ENCODE measurements at regions not wholly inside any gene's neighbourhood (a gene's known extent, or its start where the extent isn't known, plus 50 kb on each side); places are given as distances from the start of the nearest gene placed in this dataset.
A peak's percentile ranks its signal among the peaks of the same experiment; 100 is the strongest.

DNA sequence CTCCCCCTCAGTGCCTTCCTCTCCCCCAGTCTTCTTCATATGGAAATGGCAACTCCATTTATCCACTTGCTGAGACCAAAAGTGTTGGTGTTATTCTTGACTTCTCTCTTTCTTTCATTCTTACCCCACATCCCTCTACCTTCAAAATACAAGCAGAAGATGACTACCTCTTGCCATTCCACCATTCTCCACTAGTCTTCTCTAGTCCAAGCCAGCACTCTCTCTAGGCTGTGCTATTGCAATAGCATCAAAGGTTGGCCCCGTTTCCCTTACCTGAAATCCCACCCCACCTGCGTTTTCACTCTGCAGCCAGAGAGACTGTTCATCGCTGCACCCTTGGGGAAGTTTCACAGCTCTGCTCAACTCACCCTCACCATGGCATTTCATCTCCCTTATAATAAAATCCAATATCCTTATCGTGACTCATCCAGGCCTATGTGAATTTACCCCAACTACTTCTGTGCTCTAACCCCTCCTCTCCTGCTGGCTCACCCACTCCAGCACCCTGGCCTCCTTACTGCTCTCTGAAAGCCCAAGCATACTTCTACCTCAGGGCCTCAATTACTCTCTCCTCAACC, 109.1 kb downstream of the LSM5 start:
- no peak overlapping the region for H3K27ac ChIP-seq
- peaks cover 5% of the 10 kb centered on the region for H3K27me3 ChIP-seq
- no peak overlapping the region for H3K4me3 ChIP-seq
- H3K36me3 ChIP-seq: no peaks in the 10 kb centered on the region
- no peaks in the 10 kb centered on the region for H3K9me3 ChIP-seq (replicated peaks)
- no peaks in the 10 kb centered on the region for H3K4me1 ChIP-seq
- no peak for DNase-seq

DNA sequence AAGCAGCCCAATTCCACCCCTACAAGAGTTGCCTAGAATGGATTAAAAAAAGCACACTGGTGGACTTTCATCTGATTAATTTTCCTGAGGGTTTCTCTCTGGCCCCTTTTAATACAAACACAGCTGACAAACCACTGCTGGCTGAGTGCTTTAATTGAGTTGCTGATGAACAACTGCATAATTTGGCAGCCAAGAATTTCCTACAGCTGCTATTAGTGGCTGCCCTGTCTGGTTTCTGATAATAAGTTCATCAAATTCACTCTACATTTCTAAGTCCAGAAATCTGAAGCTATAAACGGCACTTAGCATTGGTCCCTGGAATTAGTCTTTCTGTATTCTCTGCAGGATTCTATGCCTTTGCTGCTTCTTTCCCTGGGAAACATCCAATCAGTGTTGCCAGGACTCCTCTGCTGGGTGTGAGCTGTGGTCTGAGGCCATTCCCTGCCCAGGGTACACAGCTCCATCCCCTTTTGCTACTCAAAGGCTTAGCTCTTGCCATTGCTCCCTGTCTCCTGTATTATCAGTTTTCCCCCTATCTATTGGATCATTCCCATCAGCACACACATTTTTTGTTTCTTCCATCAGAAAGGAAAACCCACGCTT, 110.6 kb downstream of the LSM5 start:
- no peaks in the 10 kb centered on the region for H3K4me1 ChIP-seq
- no peaks in the 10 kb centered on the region for H3K9me3 ChIP-seq (replicated peaks)
- H3K27me3 ChIP-seq: peaks cover 5% of the 10 kb centered on the region
- no peak for DNase-seq
- H3K27ac ChIP-seq: no peak overlapping the region
- H3K36me3 ChIP-seq: no peaks in the 10 kb centered on the region
- no peak overlapping the region for H3K4me3 ChIP-seq

DNA sequence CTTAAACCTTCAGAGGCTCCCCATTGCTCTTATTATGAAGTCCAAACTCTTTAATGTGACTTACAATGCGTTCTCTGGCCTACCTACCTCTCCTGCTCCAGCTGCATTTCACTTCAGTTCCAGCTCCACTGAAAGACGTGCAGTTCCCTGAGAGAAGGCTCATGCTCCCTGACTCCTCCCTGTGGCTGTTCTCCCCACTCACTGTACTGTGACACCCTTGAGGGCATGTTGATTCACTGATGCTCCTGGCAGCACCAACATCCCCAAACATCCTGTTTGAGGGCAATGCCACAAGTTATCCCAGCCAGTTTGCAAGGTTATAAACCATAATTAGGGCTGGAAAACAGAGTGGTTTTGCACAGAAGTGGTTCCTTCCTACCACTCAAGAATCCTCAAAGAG, 111.2 kb downstream of the LSM5 start:
- Histone ChIP-seq H3K4me1 (no peaks in the 10 kb centered on the region), H3K4me3 (no peak overlapping the region)
- no peak for DNase-seq

DNA sequence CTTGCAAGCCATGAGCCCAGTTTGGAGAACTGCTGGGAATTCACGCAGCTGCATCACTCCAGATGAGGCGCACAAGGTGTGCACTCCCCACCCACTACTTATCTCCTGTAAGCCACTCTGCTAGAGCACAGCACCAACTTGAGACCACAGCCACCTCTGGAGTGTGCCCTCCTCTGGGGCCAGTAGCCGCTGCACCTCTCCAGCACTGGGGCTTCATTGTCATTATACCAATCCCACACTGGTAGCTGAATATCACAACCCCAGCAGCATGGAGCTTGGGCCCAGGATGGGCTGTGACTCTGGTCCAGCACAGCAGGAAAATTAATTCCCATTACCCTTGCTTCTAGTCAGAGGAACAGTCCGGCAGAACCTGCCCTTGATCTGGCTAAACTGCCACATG, 125.6 kb downstream of the LSM5 start:
- peaks cover 7% of the 10 kb centered on the region; the same call in 1 of the 2 replicates for H3K27me3 ChIP-seq
- H3K9me3 ChIP-seq (replicated peaks): no peaks in the 10 kb centered on the region

More for the DNA sequence above, 111.2 kb downstream of the LSM5 start:
- no peaks in the 10 kb centered on the region for H3K36me3 ChIP-seq
- no peaks in the 10 kb centered on the region for H3K9me3 ChIP-seq (replicated peaks)
- peaks cover 5% of the 10 kb centered on the region for H3K27me3 ChIP-seq
- no peak overlapping the region for H3K27ac ChIP-seq

DNA sequence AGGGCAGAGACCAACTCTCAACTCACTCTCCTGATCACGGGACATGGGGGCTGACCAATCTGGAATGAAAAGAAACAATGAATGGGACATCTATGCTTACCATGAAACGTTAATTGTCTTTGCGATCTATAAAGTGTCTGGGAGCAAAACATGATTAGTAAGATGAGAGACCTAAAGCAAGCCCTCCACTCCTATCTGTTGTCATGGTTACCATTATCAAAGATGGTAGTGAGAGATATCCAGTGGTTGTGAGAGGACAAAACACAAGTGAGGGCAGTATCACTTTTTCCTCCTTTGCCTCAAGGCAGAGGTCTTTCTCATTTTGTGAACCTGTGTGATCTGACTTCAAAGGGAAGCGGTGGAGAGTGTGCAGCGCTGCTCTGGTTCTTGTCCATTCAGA, 130.1 kb downstream of the LSM5 start:
- Histone ChIP-seq H3K36me3 (no peaks in the 10 kb centered on the region), H3K27me3 (peaks cover 28% of the 10 kb centered on the region; the same call in 1 of the 2 replicates), H3K27ac (no peak overlapping the region), H3K4me1 (no peaks in the 10 kb centered on the region), H3K4me3 (no peak overlapping the region), H3K9me3 (replicated peaks) (no peaks in the 10 kb centered on the region)
- DNase-seq: no peak

More for the DNA sequence above, 125.6 kb downstream of the LSM5 start:
- Histone ChIP-seq H3K36me3 (no peaks in the 10 kb centered on the region), H3K4me1 (no peaks in the 10 kb centered on the region), H3K4me3 (no peak overlapping the region), H3K27ac (no peak overlapping the region)
- DNase-seq: no peak

DNA sequence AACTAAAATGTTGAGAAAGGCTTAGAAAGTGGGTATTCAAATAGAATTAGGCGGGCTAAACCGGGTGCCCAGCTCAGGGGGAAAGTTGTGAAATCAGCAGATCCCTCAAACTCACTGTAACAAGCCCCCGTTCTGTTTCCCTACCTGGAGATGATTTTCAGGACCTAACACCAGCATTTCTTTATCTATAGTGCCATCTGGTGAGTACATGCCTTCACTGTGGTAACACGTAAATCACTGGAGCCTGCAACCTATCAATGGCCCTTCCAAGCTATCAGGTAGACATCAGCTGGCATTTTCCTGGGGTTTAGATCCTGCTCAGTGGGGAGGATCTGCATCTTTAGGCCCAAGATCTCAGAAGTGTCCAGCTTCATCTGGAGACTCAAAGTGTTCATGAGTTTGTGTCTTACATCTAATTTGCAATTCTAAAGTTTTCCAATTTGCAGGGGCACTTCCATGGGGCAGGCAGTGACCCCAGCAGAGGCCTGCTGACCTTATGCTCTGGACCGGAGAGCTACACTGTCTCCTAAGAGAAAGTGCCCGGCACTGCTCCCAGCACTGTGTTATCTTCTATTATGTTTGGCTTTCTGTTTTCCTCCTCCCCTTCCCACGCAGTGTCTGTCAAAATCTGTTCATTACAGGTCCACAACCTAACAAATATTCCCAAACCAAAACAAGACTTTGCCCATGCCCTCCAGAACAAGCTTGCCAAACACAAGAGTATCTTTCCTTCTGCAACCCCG, 132.5 kb downstream of the LSM5 start:
- Histone ChIP-seq H3K4me3 (no peak overlapping the region), H3K27ac (no peak overlapping the region), H3K9me3 (replicated peaks) (no peaks in the 10 kb centered on the region), H3K36me3 (no peaks in the 10 kb centered on the region), H3K27me3 (peaks cover 21% of the 10 kb centered on the region; the same call in 1 of the 2 replicates), H3K4me1 (no peaks in the 10 kb centered on the region)
- DNase-seq: peak in 1 of 2 experiments; percentile 9

DNA sequence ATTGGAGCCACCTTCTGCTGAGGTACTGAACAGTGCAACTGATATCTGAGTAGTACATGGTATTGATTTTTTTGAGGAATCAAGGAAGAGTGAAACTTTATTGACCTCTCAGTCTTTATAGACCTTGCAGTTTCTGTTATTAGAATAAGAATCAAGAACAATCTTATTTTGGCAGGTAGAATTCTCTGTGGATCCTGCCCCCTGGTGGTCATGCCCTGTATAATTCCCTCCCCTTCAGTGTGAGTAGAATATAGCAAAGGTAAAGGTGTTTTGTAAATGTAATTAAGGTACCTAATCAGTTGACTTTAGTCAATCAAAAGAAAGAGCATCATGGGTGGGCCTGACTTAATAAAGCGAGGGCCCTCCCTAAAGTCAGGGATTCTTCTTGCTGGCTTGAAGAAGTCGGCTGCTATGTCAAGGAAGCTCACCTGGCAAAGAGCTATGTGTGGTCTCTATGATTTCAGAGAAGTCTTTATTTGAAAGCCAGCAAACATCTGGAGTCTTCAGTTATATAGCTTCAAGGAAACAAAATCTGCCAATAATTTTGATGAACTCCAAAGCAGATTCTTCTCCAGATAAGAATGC, 142.8 kb downstream of the LSM5 start:
- DNase-seq: peak in 1 of 2 experiments; percentile 44

DNA sequence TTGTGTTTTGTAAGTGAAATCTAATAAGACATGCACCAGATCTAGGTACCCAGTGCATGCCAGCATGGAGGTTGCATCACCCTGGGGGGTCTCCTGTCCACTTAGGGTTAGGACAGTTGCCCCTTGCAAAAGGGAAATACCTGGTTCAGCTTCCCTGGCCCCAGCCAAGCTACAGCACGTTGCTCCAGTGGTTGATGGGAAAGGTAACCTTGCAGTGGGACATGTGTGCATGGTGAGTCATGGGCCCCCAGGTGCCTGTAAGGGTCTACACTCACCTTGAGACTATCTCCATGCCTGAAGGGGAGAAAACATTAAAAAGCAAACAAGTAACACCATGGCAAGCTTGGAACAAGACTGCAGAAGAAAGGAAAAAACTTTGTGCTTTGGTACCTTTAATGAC, 143.9 kb downstream of the LSM5 start:
- Histone ChIP-seq H3K9me3 (replicated peaks) (no peaks in the 10 kb centered on the region), H3K4me3 (no peak overlapping the region), H3K27ac (no peak overlapping the region), H3K36me3 (no peaks in the 10 kb centered on the region), H3K27me3 (no peaks in the 10 kb centered on the region), H3K4me1 (no peaks in the 10 kb centered on the region)
- DNase-seq: no peak

More for the DNA sequence above, 142.8 kb downstream of the LSM5 start:
- no peaks in the 10 kb centered on the region for H3K36me3 ChIP-seq
- H3K27me3 ChIP-seq: no peaks in the 10 kb centered on the region
- no peaks in the 10 kb centered on the region for H3K9me3 ChIP-seq (replicated peaks)
- no peaks in the 10 kb centered on the region for H3K4me1 ChIP-seq
- no peak overlapping the region for H3K4me3 ChIP-seq
- no peak overlapping the region for H3K27ac ChIP-seq

DNA sequence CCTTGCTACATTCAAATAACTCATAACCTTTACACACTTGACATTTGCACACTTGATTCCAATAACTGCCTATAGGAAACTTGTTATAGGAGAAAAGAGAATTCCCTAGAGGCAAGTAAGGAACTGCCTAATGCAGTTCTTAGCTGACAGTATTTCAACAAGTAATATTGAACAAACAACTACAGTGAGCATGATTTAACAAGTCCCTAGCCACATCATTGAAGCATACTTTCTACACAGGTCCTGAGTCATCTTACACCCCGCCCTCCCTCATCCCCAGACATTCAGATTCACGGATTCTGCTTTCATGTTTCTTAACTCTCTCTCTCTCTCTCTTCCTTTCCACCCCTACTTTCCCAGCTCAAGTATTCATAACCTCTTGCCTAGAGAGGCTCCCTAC, 153.5 kb downstream of the LSM5 start:
- Histone ChIP-seq H3K36me3 (no peaks in the 10 kb centered on the region), H3K9me3 (replicated peaks) (no peaks in the 10 kb centered on the region), H3K27me3 (no peaks in the 10 kb centered on the region; the same call in 1 of the 2 replicates), H3K4me3 (no peak overlapping the region), H3K4me1 (no peaks in the 10 kb centered on the region), H3K27ac (no peak overlapping the region)
- no peak for DNase-seq

DNA sequence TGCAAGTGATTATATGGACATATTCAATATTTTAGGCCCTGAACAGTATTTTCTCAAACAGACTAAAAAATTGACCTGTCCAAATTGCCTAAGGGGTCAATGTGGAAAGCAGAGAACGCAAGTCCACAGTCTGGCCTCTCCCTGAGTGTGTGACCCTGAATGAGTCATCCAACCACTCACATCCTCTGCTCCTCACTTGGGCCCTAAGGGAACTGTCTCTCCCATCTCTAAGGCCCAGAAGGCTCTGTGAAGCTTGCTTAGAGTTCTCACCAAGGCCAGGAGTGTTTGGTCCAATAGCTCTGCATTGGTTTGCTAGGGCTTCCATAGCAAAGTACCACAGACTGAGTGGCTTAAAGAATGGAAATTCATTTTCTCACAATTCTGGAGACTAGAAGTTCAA, 155.1 kb downstream of the LSM5 start:
- no peaks in the 10 kb centered on the region; the same call in 1 of the 2 replicates for H3K27me3 ChIP-seq
- no peak overlapping the region for H3K27ac ChIP-seq
- no peaks in the 10 kb centered on the region for H3K36me3 ChIP-seq
- H3K4me1 ChIP-seq: no peaks in the 10 kb centered on the region
- no peak for DNase-seq
- no peaks in the 10 kb centered on the region for H3K9me3 ChIP-seq (replicated peaks)
- no peak overlapping the region for H3K4me3 ChIP-seq

DNA sequence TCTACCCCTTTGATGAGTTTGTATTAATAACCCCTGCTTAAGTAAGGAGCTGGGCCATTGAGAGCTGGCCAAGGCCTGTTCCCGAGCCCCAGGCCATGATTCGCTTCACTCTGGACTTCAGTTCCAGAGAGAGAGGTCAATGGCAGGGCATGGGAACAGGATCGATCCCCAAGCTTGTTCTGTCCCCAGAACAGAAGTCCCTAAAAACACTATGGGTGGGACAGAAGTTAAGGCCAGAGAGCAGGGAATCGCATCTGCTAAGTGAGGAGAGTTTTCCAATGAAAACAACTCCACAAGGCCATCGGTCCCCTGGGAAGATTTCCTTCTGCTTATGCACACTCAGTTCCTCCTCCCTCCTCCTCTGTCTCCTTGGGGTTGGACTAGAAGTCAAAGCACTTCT, 159.6 kb downstream of the LSM5 start:
- Histone ChIP-seq H3K27me3 (peaks cover 5% of the 10 kb centered on the region), H3K27ac (no peak overlapping the region), H3K9me3 (replicated peaks) (no peaks in the 10 kb centered on the region), H3K4me1 (no peaks in the 10 kb centered on the region), H3K4me3 (no peak overlapping the region), H3K36me3 (no peaks in the 10 kb centered on the region)
- DNase-seq: no peak

DNA sequence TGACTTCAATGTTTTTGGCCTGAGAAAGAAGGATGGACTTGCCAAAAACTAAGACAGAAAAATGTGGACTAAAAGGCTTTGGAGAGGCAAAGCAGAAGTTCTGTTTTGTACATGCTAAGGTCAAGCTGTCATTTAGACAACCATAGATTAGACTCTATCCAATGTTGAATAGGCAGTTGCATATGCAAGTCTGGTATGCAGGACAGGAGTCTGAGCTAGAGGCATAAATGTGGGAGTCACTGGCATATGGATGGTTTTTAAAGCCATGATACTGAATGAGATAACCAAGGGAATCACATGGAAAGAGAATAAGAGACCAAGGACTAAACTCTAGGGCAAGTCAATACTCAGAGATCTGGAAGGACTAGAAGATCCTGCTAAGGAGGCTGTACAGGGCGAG, 164.1 kb downstream of the LSM5 start:
- Histone ChIP-seq H3K36me3 (no peaks in the 10 kb centered on the region), H3K27ac (no peak overlapping the region), H3K4me3 (no peak overlapping the region), H3K27me3 (peaks cover 17% of the 10 kb centered on the region), H3K4me1 (no peaks in the 10 kb centered on the region), H3K9me3 (replicated peaks) (no peaks in the 10 kb centered on the region)
- no peak for DNase-seq

DNA sequence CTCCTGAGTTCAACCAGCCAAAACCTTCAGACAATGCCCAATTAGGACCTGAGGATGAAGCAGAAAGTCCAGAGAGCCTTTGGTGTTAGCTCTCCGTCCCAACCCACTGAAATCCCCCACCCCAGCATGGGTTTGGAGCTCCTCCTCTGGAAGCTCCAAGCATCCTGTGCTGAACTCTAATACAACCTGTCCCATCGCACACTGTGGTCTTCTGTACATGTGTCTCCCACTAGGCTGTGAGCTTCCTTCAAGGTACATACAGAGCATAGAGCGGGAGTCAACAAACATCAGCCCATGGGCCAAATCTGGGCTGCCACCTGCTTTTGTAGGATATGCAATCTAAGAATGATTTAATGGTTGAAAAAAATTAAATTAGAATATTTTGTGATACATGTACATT, 166.5 kb downstream of the LSM5 start:
- H3K4me3 ChIP-seq: no peak overlapping the region
- H3K36me3 ChIP-seq: no peaks in the 10 kb centered on the region
- H3K4me1 ChIP-seq: no peaks in the 10 kb centered on the region
- DNase-seq: no peak
- no peak overlapping the region for H3K27ac ChIP-seq
- H3K9me3 ChIP-seq (replicated peaks): no peaks in the 10 kb centered on the region
- peaks cover 26% of the 10 kb centered on the region for H3K27me3 ChIP-seq

DNA sequence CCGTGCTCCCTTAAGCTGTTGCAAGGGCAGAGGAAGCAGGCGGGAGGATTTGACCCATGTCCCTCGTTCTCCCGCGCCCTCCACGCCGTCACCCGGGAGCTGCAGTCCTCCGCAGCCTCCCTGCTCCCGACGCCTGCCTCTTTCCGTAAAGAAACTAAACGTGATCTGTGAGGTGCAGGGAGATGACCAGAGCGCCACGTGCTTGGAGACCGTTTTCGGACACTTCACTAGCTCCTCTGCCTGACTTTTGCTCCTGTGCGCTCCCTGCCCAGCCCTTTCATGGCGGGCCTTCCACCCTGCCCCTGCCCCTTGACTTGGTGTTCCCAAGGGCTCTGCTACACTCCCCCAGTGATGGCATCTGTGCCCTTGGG, 171.2 kb downstream of the LSM5 start:
- Histone ChIP-seq H3K4me3 (no peak overlapping the region), H3K36me3 (no peaks in the 10 kb centered on the region), H3K27ac (no peak overlapping the region), H3K27me3 (peaks cover 29% of the 10 kb centered on the region), H3K9me3 (replicated peaks) (no peaks in the 10 kb centered on the region), H3K4me1 (no peaks in the 10 kb centered on the region)
- no peak for DNase-seq

DNA sequence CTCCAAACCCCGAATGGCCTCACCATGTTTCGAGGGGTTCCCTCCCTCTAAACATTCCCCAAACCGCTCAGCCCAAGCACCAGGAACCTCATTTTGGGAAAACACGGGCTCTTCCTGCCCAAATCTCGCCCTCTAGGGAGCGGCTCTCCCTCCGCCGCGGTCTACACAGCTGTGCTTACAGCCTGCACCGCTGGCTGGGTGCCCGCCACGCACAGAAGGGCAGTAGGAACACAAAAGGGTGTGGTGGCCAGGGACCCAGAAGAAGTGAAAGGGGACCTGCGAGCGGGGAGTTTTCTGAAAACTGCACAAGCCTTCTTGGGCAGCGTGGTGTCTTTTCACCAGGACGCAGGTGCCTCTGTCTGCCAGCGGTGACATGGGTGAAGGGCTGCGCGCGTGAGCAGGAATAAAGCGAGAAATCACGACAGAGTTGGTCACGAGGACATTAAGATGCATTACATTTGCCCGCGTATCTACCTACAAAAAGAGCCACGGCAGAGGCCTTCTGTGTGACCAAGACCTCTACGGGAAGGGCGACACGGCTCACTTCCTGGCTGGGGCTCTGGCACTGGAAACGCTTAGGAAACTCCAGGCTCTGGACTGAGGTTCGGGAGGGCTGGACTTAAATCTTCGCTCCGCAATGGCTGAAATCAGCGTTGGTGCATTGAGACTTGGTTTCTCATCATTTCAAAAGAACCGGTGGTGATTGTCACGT, 171.7 kb downstream of the LSM5 start:
- DNase-seq: no peak
- peaks cover 27% of the 10 kb centered on the region for H3K27me3 ChIP-seq
- H3K36me3 ChIP-seq: no peaks in the 10 kb centered on the region
- H3K4me1 ChIP-seq: no peaks in the 10 kb centered on the region
- H3K27ac ChIP-seq: no peak overlapping the region
- no peak overlapping the region for H3K4me3 ChIP-seq
- H3K9me3 ChIP-seq (replicated peaks): no peaks in the 10 kb centered on the region
